GM13976 (cell line): ENCODE measurements at regions not wholly inside any gene's neighbourhood (a gene's known extent, or its start where the extent isn't known, plus 50 kb on each side); places are given as distances from the start of the nearest gene placed in this dataset.

Experiments
- DNase-seq: peaks from one replicate; pipeline ENCODE4 v3.0.0; 2012; ENCODE audit warnings: low spot score
- in situ Hi-C: fragments of 300-500 bp; cut with MboI; formaldehyde crosslinking; loops from one replicate; pipeline ENCODE4 v1.12.0; 2022; ENCODE audit warnings: low sequenced_read_pairs, mixed read lengths, inconsistent platforms; ENCODE audit not compliant: unreplicated experiment
- TF ChIP-seq, protein P1 (sequence below): IDR thresholded peaks from 2 replicates; pipeline ENCODE4 v1.5.1; 2012; ENCODE audit warnings: borderline replicate concordance, mild to moderate bottlenecking; ENCODE audit not compliant: insufficient read depth; ENCODE audit errors: extremely low read depth, missing control alignments, control extremely low read depth

DNA sequence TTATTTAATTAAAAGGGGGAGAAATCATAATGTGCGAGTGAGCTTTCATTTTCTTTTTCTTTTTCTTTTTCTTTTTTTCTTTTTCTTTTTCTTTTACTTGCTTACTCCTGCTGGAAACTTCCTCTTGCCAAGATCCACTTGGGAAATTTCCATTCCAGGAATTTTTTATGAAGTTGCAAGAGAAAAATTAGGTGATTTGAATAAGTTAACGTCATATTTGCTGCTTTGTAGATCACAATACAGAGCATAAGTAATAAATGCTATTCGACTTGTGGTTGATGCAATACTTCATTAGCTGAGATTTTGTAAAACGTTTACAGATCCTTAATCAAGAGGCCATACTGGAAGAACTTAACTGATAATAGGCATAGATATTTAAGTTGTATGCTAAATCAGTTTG lies 354.7 kb upstream of the SMIM21 start:
- in situ Hi-C loops: no loop called here
- TF ChIP-seq, protein P1, sequence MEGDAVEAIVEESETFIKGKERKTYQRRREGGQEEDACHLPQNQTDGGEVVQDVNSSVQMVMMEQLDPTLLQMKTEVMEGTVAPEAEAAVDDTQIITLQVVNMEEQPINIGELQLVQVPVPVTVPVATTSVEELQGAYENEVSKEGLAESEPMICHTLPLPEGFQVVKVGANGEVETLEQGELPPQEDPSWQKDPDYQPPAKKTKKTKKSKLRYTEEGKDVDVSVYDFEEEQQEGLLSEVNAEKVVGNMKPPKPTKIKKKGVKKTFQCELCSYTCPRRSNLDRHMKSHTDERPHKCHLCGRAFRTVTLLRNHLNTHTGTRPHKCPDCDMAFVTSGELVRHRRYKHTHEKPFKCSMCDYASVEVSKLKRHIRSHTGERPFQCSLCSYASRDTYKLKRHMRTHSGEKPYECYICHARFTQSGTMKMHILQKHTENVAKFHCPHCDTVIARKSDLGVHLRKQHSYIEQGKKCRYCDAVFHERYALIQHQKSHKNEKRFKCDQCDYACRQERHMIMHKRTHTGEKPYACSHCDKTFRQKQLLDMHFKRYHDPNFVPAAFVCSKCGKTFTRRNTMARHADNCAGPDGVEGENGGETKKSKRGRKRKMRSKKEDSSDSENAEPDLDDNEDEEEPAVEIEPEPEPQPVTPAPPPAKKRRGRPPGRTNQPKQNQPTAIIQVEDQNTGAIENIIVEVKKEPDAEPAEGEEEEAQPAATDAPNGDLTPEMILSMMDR: no peak
- no peak for DNase-seq

DNA sequence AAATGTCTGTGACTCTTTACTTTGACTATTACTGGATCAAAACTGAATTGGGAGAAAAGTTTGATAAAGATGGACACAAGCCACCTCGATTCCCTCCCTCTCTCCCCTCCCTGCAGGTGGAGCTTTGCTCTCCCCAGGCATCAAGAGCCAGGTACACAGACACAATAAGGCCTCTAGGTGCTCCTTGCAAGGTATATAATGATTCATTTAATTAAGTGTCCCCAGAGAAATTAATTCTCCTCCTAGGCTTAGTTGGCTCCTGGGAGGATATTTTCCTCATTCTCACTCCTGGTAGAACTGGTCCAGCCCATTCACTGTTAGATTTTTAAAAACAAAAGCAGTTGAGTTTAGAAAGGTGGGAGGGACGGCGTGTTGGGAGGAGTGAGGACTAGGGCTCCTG lies 352.4 kb upstream of the SMIM21 start:
- in situ Hi-C loops: no loop called here
- TF ChIP-seq, protein P1: no peak
- no peak for DNase-seq

DNA sequence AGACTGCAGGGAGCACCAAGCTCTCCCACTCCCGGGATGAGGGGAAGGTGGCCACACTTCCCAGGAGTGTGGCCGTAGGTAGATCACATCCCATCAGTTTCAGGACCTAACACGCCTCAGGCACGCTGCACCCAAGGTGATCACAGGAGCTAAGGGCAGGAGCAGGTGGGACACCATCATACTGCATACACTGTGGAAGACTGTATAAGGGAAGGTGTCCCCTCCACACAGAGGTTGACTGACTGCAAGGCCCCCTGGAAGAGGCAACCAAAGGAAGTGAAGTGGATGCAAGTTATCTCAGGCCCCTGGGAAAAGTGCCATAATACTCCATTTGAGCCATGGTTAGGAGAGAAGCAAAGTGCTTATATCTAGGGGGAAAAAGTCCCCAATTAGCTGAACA lies 351.9 kb upstream of the SMIM21 start:
- DNase-seq: no peak
- TF ChIP-seq, protein P1: no peak
- in situ Hi-C loops: no loop called here

DNA sequence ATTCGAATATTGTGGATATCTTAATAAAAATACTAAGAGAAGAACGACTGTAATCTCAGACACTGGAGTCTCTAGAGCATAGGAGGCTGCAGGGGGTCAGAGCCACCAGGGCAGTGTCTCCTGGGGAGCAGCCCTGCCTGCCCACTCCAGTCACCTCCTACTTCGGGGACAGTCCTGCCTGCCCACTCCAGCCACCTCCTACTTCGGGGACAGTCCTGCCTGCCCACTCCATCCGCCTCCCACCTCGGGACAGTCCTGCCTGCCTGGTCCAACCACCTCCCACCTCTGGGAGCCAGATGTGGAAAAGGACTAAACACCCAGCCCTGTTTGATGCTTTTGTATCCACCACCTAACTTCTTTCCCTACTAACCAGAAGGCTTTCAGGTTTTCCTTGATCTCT lies 350.1 kb upstream of the SMIM21 start:
- DNase-seq: no peak
- TF ChIP-seq, protein P1: no peak
- in situ Hi-C loops: no loop called here

DNA sequence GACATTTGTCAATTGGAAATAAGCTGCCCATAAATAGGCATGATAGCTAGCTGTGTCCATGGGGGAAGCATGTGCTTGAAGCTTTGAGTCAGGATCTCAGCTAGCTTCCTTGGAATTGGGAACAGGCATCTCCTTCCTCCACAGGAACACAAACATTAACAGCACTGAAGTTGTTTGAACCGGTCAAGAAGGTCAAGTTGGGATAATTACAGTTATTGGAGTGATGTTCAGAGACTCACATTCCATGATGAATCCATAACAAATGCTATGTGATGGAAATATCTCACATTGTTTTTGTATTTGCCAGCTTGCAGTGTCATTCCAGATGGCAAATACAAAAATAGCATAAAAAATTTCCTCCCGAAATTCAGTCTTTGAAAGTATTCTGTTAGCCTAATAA lies 347.6 kb upstream of the SMIM21 start:
- TF ChIP-seq, protein P1: no peak
- in situ Hi-C loops: no loop called here
- no peak for DNase-seq

DNA sequence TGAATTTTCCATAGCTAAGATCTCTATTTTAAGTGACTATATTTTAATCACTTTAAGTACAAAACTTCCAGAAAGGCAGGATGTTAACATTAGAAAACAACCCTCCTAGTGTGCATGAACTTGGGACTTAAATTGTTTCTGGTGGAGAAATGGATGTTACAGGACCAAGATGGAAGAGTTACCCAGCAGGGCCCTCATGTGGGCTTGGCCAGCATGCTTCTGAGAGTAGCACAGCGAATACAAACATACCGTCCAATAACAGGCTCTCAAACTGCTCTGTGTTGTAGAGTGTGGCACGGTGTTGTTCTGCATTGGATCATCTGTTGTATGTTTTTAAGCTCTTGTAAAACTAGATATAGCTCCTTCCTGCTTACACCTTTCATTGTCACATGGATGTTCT lies 346.1 kb upstream of the SMIM21 start:
- TF ChIP-seq, protein P1: no peak
- no peak for DNase-seq
- in situ Hi-C loops: no loop called here

DNA sequence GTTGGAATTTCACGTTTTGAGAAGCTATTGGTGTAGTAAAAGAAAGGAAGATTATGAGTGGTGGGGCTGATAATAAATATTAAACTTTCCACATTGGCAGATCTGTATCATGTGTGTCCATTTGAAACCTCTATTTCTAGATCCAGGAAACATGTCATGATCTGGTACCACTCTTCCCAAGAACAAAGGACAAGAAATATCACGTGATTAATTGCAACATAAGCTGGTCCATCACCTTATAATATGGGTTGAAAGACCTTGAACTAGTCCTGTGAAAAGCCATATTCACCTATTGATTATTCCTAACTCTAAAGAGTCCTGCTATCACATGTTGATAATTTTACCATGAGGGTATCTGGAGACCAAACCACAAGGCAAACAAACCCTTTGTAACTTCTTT lies 335.3 kb upstream of the SMIM21 start:
- TF ChIP-seq, protein P1: no peak
- in situ Hi-C loops: no loop called here
- no peak for DNase-seq
